22Rv1 (cell line): ENCODE measurements at regions not wholly inside any gene's neighbourhood (a gene's known extent, or its start where the extent isn't known, plus 50 kb on each side); places are given as distances from the start of the nearest gene placed in this dataset.

Experiments used
- CTCF ChIP-seq: fragments of 450-650 bp; IDR thresholded peaks from 2 replicates; pipeline ENCODE4 v1.5.1; 2017; ENCODE audit warnings: mild to moderate bottlenecking
- ZFX ChIP-seq: fragments of 450-650 bp; IDR thresholded peaks from 2 replicates; pipeline ENCODE4 v1.6.1; 2017; ENCODE audit warnings: antibody characterized with exemption, borderline replicate concordance

GRCh38 chr7:17560516-17560915, 262.1 kb downstream of the AHR start:
- TF ChIP-seq CTCF (no peak), ZFX (no peak)
